ENCODE measurements at regions not wholly inside any gene's neighbourhood (a gene's known extent, or its start where the extent isn't known, plus 50 kb on each side); places are given as distances from the start of the nearest gene placed in this dataset.

GRCh38 chr18:62655520-62656219 lies 59.7 kb upstream of the PHLPP1 start:
- TF ChIP-seq EZH2 (IDR thresholded peaks at IDR 0.05; ENCODE audit: insufficient read depth, poor library complexity, severe bottlenecking) (no peak), EZH2phosphoT487 (IDR thresholded peaks at IDR 0.05; ENCODE audit: insufficient read depth, low read depth) (no peak)

Data from GM23248 (cell line).